Testis (tissue), 2 donors: ENCODE measurements at regions not wholly inside any gene's neighbourhood (a gene's known extent, or its start where the extent isn't known, plus 50 kb on each side); places are given as distances from the start of the nearest gene placed in this dataset.

ENCODE experiments used
- CTCF ChIP-seq, 3 experiments: fragments of 450-650 bp in 2 of 3; fragments of 200-600 bp in 1 of 3; sonication (generic) in 1 of 3; IDR thresholded peaks; one replicate each; pipeline ENCODE4 v1.5.1; 2016 to 2019; ENCODE audit warnings: antibody characterized with exemption in 3 of 3, mild to moderate bottlenecking in 2 of 3, moderate library complexity in 1 of 3
- POLR2A ChIP-seq: fragments of 450-650 bp; IDR thresholded peaks from one replicate; pipeline ENCODE4 v1.6.1; 2017; ENCODE audit warnings: antibody characterized with exemption, mild to moderate bottlenecking, moderate library complexity

- TF ChIP-seq CTCF (IDR thresholded peaks at IDR 0.05) (no peak), POLR2A (no peak)
These were observed 2001.3 kb upstream of the NUDT12 start for GRCh38 chr5:105563842-105564241.
